ENCODE measurements at regions not wholly inside any gene's neighbourhood (a gene's known extent, or its start where the extent isn't known, plus 50 kb on each side); places are given as distances from the start of the nearest gene placed in this dataset.

GRCh38 chr16:86337138-86337537 is 173.2 kb upstream of the FOXF1 start:
- TF ChIP-seq CTCF (optimal IDR thresholded peaks at IDR 0.05 in 1 of 3, IDR thresholded peaks at IDR 0.05 in 1 of 3, conservative IDR thresholded peaks at IDR 0.05 in 1 of 3; ENCODE audit: extremely low read depth in 1 of 3, insufficient read depth in 2 of 3, low read length in 3 of 3) (no peak), EZH2 (IDR thresholded peaks at IDR 0.05; ENCODE audit: low read length) (no peak)

Measured in keratinocyte (primary cell).